HepG2 (cell line): ENCODE measurements at regions not wholly inside any gene's neighbourhood (a gene's known extent, or its start where the extent isn't known, plus 50 kb on each side); places are given as distances from the start of the nearest gene placed in this dataset.

Experiments used
- CTCF ChIP-seq: sonication (generic); formaldehyde crosslinking; IDR thresholded peaks from 2 replicates; pipeline ENCODE4 v1.5.0; 2020; ENCODE audit warnings: mild to moderate bottlenecking, missing genetic modification reagents, moderate library complexity
- EHMT2 ChIP-seq: fragments of 200-600 bp; sonication (generic); IDR thresholded peaks from 2 replicates; pipeline ENCODE4 v1.7.0; 2017; ENCODE audit warnings: antibody characterized with exemption, low read depth, low read length, borderline replicate concordance
- MBD4 ChIP-seq: IDR thresholded peaks from 2 replicates; pipeline ENCODE4 v1.6.1; 2012; ENCODE audit warnings: low read length, inconsistent platforms, borderline replicate concordance

- TF ChIP-seq CTCF (CRISPR knock-in tag) = no peak
- TF ChIP-seq EHMT2 = no peak
- TF ChIP-seq MBD4 = no peak
Observed at GRCh38 chr3:55147856-55148720, 220.2 kb upstream of the LRTM1 start.
